ENCODE measurements at regions not wholly inside any gene's neighbourhood (a gene's known extent, or its start where the extent isn't known, plus 50 kb on each side); places are given as distances from the start of the nearest gene placed in this dataset.
A peak's percentile ranks its signal among the peaks of the same experiment; 100 is the strongest.
"Not testable (repeated sequence)": the region's sequence is repeated elsewhere in the genome, so short reads cannot be mapped to it uniquely, and the experiment has no call there.

DNA sequence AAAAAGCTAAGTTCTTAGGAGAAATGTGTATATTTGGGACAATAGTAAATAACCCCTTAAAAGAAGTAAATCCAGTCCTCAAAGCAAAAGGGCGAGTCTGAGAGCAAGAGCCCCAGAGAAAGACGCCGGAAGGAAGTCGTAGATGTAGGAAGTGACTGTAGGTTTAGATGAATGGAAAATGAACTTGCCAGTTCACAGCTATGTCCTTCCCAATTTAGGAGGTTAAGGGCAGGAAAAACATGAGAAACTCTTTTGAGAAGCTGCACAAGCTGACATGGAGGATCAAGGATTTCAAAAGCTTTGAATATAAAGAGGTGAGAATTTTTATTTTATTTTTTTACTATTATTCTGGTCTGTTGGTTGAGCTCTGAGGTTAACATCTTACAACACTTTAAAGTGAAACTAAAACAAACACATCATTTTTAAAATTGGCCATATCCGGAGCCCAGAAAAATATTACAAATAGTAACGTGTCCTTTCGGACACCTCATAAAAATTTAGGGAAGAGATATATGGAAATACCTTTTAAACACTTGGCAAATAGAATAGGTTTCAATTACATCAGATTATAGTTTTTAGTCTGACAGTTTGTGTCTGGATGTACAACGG is 1178.6 kb downstream of the MRPL39 start:
- peak; percentile 14 for DNase-seq

DNA sequence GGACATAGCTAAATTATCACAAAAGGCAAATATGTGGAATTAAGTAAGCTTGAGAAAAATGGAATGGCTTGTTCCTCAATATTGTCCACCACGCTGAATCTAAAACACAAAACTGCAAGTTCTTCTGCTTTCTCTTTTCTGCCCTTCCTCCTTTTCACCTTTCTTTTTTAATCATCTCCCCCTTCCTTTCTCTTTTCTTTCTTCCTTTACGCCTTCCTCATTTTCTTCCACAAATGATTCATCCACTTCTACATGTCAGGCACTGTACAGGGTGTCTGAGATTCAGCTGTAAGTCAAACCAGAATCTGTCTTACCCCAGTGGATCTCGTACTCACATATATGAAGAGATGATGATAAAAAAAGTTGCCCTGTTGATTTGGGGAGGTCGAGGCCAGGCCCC is 1182.5 kb downstream of the MRPL39 start:
- DNase-seq = no peak

DNA sequence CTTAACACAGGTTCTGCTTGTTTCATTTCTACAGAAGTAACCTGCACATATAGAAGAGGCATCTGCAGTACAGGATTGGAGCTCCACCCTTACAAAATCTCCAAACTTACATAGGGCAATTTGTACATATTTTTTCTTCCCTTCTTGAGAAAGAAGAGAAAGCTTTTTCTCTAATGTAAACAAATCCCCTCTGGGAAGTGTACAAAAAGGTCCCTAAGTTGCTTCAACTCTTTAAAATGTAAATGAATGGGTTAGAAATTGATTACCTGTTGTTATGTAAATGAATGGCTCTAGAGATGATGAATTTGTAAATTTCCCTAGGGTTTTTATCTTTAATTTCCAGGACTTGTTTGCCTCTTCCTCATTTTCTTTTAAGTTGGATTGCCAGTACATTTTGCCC is 1183.7 kb downstream of the MRPL39 start:
- no peak for DNase-seq

DNA sequence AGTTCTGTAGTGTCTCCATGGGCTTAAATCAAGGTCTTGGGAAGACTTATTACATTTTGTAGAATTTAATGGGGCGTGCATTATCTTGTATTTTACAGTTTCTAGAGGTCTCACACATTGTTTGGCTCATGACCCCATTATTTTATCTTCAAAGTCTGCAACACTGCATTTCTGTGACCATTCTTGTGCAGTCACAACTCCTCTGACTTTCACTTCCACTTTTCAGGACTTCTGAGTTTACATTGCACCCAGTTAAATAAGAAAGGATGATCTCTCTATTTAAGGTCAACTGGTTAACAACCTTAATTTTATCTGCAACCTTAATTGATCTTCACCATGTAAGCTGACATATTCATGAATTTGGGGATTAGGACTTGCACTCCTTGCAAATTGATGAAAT is 1186.6 kb downstream of the MRPL39 start:
- DNase-seq = no peak

DNA sequence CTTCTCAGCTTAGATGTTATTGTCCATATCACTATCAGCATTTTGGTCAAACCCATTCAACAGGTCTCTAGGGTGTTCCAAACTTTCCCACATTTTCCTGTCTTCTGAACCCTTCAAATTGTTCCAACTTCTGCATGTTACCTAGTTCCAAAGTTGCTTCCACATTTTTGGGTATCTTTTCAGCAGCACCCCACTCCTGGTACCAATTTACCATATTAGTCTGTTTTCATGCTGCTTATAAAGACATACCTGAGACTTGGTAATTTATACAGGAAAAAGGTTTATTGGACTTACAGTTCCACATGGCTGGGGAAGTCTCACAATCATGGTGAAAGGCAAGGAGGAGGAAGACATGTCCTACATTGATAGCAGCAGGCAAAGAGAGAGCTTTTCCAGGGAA is 1187.6 kb downstream of the MRPL39 start:
- not testable (repeated sequence) for DNase-seq

DNA sequence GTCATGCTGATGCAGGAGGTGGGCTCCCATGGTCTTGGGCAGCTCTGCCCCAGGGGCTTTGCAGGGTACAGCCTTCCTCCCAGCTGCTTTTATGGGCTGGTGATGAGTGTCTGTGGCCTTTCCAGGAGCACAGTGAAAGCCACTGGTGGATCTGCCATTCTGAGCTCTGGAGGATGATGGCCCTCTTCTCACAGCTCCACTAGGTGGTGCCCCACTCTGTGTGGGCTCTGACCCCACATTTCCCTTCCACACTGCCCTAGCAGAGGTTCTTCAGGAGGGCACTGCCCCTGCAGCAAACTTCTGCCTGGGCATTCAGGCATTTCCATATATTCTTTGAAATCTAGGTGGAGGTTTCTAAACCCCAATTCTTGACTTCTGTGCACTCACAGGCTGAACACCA is 1188.6 kb downstream of the MRPL39 start:
- DNase-seq = no peak

DNA sequence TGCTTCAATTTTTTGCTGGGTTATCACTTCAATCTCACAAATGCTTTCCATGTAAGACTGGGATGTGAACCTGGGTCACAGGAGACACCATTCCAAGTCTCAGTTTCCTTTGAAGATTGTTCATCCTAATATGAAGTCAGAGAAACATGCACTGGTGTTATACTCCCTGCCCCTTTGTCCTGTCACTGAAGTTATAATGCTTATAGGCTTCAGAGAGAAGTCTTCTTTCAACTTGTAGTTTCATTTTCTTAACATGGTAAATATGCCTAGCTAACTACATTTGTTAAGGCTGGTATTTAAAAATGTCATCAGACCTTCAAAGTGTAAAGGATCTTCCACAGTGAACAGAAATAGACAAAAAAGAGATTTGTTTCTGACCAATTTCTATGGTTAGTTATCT is 1195.9 kb downstream of the MRPL39 start:
- no peak for DNase-seq

DNA sequence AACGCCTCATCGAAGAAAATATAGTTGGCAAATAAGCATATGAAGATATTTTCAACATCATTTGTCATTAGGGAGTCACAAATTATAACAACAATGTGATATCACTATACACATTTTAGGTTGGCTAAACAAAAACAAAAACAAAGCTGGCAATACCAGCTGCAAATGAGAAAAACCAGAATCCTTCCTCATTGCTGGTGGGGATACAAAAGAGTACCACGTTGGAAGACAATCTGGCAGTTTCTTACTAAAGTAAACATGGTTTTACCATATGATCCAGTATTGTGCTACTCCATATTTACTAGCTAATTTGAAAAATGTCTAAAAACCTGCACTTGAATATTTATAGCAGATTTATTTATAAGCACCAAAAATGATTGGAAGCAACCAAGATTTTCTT is 1204.1 kb downstream of the MRPL39 start:
- no peak for DNase-seq

DNA sequence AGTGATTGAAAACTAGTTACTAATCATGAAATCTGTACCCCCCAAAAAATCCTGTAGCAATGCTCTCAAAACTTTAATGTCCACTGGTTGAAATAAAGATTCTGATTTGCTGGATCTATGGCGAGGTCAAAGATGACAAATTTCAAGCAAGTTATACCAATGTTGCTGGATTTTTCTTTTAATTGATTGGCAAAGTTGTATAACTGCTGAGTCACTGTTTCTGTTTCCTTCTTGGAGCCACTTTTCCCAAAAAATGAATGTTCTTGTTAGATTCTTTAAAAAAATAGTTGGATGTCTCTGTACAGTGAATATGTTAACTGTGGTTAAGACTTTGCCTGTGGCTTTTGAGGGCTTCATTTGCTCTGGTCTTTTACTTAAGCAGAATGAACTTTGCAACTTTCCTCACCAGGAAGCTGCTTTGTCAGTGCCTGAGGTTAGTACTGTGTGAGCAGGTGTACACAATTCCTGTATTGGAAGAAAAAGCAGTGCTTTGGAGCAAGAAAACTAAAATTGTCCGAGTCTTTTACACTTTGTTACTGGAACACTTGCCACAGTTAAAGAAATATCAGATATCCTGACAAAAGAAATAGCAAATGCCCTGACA is 1211.9 kb downstream of the MRPL39 start:
- no peak for DNase-seq

DNA sequence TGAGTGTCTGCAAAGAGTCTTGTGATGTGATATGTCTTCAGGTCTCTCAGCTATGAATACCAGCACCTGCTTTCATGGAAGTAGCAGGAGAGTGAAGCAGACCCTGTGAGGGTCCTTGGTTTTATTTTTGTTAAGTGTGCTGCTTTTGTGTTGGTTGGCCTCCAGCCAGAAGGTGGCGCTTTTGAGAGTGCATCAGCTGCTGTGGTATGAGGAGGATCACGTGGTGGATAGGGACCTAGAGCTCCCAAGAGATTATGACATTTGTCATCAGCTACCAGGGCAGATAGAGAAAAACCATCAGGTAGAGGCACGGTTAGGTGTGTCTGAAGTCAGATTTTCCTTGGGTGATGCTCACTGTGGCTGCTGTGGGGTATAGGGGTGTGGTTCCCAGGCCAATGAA is 1232.1 kb downstream of the MRPL39 start:
- DNase-seq = peak; percentile 8

DNA sequence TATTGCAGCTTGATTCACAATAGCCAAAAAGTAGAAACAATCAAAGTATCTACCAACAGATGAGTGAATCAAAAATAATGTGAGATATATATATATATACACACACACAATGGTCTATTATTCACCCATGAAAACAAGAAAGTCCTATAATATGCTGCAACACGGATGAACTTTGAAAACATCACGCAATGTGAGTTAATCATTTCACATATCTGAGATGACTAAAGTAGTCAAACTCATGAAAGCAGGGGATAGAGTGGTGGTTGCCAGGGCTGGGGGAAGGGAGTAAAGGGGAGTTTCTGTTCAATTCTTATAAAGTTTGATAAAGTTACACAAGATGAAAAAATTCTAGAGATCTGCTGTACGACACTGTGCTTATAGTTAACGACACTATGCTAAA is 1234.8 kb downstream of the MRPL39 start:
- DNase-seq = no peak

DNA sequence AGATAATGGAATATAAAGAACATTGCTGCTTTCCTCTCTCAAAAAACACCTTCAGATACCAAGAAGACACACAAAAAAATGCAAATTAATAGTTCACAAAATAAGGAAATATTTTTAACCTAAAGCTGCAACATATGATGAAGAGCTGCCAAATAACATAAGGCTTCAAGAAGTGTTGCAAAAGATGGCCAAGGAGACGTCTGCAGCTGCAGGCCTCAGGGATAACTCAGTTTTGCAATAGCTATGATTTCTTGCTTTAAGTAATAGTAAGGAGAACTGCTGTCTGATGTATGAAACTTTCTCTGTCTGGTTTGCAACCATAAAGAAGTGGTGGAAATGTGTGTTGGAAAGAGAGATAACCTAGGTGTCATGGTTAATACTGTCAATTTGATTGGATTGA is 1237.5 kb downstream of the MRPL39 start:
- no peak for DNase-seq

DNA sequence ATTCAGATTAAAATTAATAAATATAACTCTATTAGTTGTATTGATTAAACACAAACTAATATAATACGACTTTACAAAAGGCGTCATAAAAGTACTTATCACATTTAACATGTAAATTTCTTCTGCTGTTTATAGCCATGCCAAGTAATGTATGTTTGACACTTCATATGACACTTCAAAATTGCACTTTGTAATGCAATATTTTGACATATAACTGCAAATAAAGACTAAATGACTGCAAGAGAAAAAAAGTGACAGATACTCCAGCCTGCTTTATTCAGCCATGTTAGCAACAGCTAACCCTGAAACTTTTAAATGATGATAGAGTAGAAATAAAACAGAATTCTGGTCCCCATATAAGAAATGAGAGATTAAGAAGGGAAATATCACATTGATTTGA is 1238.0 kb downstream of the MRPL39 start:
- no peak for DNase-seq

DNA sequence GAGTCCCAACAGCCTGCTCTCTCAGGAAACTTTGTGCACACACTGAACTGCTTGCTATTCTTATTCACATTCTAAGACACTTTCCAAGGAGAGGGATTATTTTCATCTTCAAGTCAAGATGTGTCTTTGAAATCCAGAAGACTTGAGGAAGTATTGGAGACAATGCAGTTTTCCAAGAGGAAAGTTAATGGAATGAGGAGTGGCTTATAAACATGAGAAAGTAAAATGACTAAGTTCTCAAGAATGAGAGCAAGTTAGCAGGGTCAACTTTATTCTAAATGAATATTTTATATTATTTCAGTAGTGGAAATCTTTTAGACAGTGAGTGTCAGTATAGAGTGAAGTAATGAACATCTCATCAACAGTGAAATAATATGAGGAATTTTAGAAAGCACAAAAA is 1239.3 kb downstream of the MRPL39 start:
- no peak for DNase-seq

DNA sequence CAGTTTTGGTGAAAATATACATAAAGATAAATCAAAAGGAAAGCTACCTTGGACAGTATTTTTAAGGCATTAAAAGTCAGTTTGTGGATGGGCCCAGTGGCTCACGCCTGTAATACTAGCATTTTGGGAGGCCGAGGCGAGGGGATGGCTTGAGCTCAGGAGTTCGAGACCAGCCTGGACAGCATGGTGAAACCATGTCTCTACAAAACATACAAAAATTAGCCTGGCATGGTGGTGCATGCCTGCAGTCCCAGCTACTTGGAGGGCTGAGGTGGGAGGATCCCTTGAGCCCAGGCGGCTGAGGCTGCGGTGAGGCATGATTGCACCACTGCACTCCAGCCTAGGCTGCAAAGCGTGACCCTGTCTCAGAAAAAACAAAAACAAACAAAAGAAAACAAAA is 1253.8 kb downstream of the MRPL39 start:
- no peak for DNase-seq

DNA sequence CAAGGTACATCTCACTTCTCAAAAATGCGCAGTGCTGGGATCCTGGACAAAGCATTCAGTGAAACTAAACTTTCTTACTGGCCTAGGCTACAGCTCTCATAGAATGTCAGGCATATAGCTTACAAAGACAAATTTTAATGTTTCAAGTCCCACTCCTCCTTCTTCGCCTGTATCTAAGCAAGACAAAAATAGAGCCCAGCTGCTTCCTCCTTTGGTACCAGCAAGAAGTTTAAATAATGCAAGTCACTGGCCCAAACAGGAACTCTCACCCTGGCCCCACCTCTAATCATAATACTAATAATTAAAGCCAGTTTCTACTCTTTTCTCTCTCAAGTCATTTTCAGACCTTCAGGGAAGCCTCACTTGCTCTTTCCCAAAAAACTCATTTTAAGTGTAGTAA is 1267.9 kb downstream of the MRPL39 start:
- no peak for DNase-seq

DNA sequence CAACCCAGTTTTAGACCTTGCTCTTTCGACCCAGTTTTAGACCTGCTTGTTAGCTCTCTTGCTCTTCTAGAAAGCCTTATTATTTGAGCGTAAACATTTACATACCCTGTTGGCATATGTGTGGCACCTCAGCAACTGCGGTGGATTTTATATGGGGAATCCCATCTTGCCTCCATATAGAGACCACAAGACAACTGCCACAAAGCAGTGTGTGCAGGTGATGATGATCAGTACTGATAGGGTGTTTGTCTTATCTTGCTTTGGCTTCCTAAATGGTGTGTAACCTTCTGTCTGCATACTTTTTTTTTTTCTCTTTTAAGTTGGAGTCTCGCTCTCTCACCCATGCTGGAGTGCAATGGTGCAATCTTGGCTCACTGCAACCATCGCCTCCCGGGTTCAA is 1270.8 kb downstream of the MRPL39 start:
- DNase-seq = no peak

DNA sequence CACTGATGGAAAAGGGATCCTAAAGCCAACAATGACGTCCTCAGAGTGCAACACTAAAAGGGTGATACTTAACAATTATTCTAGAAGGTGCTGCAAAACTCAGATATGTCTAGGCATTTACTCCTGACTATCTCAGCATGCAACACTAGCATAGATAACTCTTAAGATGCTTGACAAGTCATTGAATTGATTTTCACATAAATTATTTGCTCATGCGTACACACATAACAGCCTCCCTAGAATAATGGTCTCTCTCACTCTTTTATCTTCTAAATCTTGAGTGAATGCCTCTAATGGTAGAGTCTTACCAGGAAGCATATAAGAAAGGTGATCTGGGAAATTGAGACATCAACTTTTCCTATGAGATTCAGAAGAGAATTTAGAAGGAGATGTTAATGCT is 1283.7 kb downstream of the MRPL39 start:
- DNase-seq = no peak

DNA sequence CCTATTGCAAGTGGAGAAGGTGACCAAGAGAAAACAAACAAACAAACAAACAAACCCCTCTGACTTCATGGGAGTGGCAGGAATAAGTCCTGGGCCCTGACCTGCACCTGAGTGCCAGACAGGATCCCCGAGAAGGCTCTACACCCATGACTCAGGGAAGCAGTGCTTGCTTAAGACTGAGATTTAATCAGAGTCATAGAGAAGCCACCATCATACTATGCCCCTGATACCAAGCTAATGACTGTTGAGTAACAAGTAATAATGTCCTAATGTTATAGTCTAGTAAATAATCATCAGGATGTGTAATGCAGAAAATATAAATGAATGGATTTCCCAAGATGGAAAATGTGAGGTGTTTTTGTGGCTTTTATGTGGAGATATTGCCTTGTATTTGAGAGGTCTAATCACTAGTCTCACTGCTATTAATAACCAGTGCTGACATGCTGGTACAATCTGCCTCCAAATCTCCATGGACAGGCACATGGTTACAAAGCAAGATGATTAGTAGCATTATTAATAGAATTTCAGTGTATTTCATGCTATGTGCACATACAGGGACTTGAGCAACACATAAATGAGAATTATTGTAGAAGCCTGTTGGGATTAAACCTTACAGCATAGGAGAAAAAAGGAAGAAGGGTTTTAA is 1290.9 kb downstream of the MRPL39 start:
- DNase-seq = no peak

DNA sequence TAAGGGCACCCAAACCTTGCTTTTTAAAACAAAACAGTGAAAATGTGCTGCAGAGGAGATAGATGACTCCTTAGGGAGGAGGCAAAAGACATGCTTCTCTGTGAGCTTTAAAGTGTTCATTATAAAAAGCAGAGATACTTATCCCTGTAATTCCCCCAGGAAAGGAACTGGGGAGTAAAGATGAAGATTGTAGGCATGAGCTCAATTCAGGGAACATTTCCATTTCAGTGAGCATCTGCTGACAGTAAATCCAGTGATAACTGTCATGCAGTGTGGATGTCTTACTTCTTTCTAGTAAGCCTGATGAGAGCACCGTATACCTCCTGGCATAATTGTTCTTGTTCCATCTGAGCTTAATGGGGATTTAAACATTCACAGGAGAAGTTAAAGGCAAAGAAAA is 1296.5 kb downstream of the MRPL39 start:
- no peak for DNase-seq

DNA sequence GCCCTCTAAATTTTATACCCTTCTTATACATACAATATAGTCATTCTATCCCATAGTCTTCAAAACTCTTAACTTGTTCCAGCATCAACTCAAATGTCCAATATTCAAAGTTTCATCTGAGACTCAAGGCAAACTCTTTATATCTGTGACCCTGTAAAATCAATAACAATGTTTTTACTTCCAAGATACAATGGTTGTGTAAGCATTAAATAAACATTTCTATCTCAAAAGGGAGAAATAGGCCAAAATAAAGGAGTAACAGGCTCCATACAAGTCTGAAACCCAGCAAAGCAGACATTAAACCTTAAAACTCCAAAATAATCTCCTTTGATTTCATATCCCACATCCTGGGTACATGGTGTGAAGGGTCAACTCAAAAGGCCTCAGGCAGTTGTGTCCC is 1299.1 kb downstream of the MRPL39 start:
- DNase-seq = no peak

DNA sequence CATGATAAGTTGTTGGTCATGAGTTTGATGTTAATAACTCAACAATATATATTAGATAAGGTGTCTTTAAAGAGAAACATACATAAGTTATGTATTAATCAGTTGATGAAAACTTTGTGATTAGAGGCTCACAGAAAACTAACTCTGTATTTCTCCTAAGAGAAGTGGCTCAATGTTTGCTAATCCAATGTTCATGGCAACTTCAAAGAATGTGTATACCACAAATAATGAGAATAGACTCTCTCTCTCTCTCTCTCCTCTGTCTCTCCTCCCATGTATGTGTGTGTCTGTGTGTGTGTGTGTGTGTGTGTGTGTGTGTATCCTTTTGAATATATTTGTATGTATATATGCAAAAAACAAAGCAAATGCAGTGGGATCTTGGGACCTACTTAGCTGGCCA is 1304.9 kb downstream of the MRPL39 start:
- no peak for DNase-seq

DNA sequence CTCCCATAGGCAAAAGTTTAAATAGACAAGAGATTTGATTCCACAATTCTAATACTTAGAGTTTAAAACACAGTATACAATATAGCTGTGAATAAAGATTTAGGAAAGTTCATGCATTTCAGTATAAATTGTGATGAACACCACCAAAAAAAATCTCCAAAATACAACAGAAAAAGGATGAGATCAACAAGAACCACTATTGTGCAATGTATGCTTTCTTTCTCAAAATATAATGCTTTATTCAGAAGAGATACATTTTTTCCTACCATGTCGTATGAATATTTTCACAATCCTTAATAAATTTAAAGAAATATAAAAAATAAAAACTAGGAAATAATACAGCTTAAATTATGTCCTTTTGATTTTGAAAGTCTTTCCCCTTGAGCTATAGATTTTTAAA is 1309.2 kb downstream of the MRPL39 start:
- no peak for DNase-seq

DNA sequence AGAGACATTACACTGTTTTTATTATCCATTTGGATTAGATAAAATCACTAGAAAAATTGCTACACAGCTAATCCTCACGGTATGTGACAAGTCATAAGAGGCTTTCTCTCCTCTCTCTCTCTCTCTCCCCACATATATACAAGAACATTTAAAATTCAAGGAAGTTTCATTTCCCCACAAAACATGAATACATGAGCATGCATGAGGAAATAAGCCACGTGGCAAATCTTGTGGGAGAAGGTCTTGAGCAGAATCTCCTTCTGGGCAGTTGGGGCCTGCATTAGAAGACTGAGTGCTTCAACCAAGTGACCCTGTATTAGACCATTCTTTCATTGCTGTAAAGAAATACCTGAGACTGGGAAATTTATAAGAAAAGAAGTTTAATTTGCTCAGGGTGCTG is 1313.1 kb downstream of the MRPL39 start:
- no peak for DNase-seq

Data from CD4-positive, alpha-beta T cell treated with Interleukin-6 for 4 hours (primary cell).